Endothelial cell of umbilical vein (primary cell): ENCODE measurements at regions not wholly inside any gene's neighbourhood (a gene's known extent, or its start where the extent isn't known, plus 50 kb on each side); places are given as distances from the start of the nearest gene placed in this dataset.

Experiments used
- BruUV-seq: library from RNA; stranded (reverse); fragments of 400-500 nt; replicated peaks from 2 replicates; lab custom pipeline; 2021; lab: Mats Ljungman, UMichigan
- CTCF ChIA-PET: fragments of 300-600, 350-600 bp; sonication (Branson Sonifier 250); formaldehyde crosslinking; loops from one replicate; lab custom pipeline; 2021; ENCODE audit warnings: antibody characterized with exemption, inconsistent platforms; lab: Charles Lee
- POLR2A ChIA-PET: fragments of 300-600, 350-600 bp; sonication (Branson Sonifier 250); formaldehyde crosslinking; loops from one replicate; lab custom pipeline; 2021; ENCODE audit warnings: antibody characterized with exemption, inconsistent platforms; lab: Charles Lee
- DNase-seq: peaks from one replicate; pipeline ENCODE4 v3.0.0-alpha.2; 2011; ENCODE audit warnings: low read depth, low spot score
- FAIRE-seq: peaks from 2 replicates; lab custom pipeline; 2011; peaks lifted over from hg19 to GRCh38; lab: Jason Lieb, UNC
- H2AFZ ChIP-seq: 2 replicates; pipeline ENCODE4 v1.6.0; 2012; ENCODE audit warnings: low read depth, low read length, control low read depth, inconsistent platforms
- H3K27ac ChIP-seq: 2 replicates; pipeline ENCODE4 v1.5.1; 2011; ENCODE audit warnings: low read depth, mild to moderate bottlenecking, control low read depth, low read length, moderate library complexity; ENCODE audit not compliant: insufficient read depth
- H3K27me3 ChIP-seq, 2 experiments: 2 replicates each; pipeline versions ENCODE4 v1.6.0 to v1.6.1; 2011; ENCODE audit warnings: low read length in 2 of 2, mixed read lengths in 1 of 2; ENCODE audit not compliant: control insufficient read depth in 2 of 2, insufficient read depth in 2 of 2
- H3K36me3 ChIP-seq, 2 experiments: 2 replicates in 1 of 2; 3 replicates in 1 of 2; pipeline ENCODE4 v1.5.1; 2011; ENCODE audit warnings: low read length in 2 of 2, mild to moderate bottlenecking in 1 of 2, moderate library complexity in 1 of 2; ENCODE audit not compliant: control insufficient read depth in 2 of 2, insufficient read depth in 2 of 2; ENCODE audit errors: extremely low read depth in 1 of 2
- H3K4me1 ChIP-seq: 3 replicates; pipeline ENCODE4 v1.5.1; 2011; ENCODE audit warnings: mild to moderate bottlenecking, low read length; ENCODE audit not compliant: control insufficient read depth, insufficient read depth; ENCODE audit errors: extremely low read depth
- H3K4me2 ChIP-seq: 2 replicates; pipeline ENCODE4 v1.6.1; 2011; ENCODE audit warnings: low read length, control low read depth, mixed read lengths; ENCODE audit not compliant: insufficient read depth
- H3K4me3 ChIP-seq, 3 experiments: fragments of 200-600 bp in 1 of 3; sonication (generic), shearing (Covaris generic) in 1 of 3; replicated peaks in 1 of 3; 2 replicates each; pipeline ENCODE4 v1.5.1; 2011 to 2016; ENCODE audit warnings: control low read depth in 3 of 3, low read length in 3 of 3, mild to moderate bottlenecking in 2 of 3, inconsistent platforms in 1 of 3, low read depth in 1 of 3, moderate library complexity in 1 of 3; ENCODE audit not compliant: insufficient read depth in 1 of 3
- H3K79me2 ChIP-seq: 2 replicates; pipeline ENCODE4 v1.6.0; 2012; ENCODE audit warnings: low read length, inconsistent platforms; ENCODE audit not compliant: control insufficient read depth, insufficient read depth
- H3K9ac ChIP-seq: replicated peaks from 2 replicates; pipeline ENCODE3; 2011; ENCODE audit warnings: low read length, control low read depth; ENCODE audit not compliant: insufficient read depth; ENCODE audit errors: extremely low read depth
- H3K9me1 ChIP-seq: replicated peaks from 3 replicates; pipeline ENCODE4 v1.6.0; 2011; ENCODE audit warnings: mild to moderate bottlenecking, low read length; ENCODE audit not compliant: control insufficient read depth, insufficient read depth; ENCODE audit errors: extremely low read depth
- H3K9me3 ChIP-seq: replicated peaks from 2 replicates; pipeline ENCODE4 v1.5.1; 2012; ENCODE audit warnings: low read length, inconsistent platforms; ENCODE audit not compliant: control insufficient read depth, insufficient read depth
- H4K20me1 ChIP-seq: replicated peaks from 2 replicates; pipeline ENCODE3; 2011; ENCODE audit warnings: mild to moderate bottlenecking, low read length; ENCODE audit not compliant: control insufficient read depth, insufficient read depth; ENCODE audit errors: extremely low read depth
- EZH2 ChIP-seq: IDR thresholded peaks from 2 replicates; pipeline ENCODE4 v1.6.1; 2012; ENCODE audit warnings: borderline replicate concordance, low read depth, mild to moderate bottlenecking, moderate library complexity, low read length, inconsistent platforms; ENCODE audit not compliant: severe bottlenecking
- FOS ChIP-seq: IDR thresholded peaks from 2 replicates; pipeline ENCODE4 v1.6.1; 2011; ENCODE audit warnings: mild to moderate bottlenecking, low read length, moderate library complexity, borderline replicate concordance; ENCODE audit not compliant: insufficient read depth
- GATA2 ChIP-seq: IDR thresholded peaks from 2 replicates; pipeline ENCODE4 v1.7.0; 2011; ENCODE audit warnings: low read depth, mild to moderate bottlenecking, moderate library complexity, mixed read lengths, low read length; ENCODE audit not compliant: insufficient read length, insufficient read depth
- JUN ChIP-seq: IDR thresholded peaks from 2 replicates; pipeline ENCODE4 v1.6.1; 2011; ENCODE audit warnings: borderline replicate concordance, low read depth; ENCODE audit not compliant: insufficient read length, insufficient read depth
- MYC ChIP-seq: IDR thresholded peaks from one replicate; pipeline ENCODE4 v1.6.1; 2011; ENCODE audit warnings: mild to moderate bottlenecking, low read depth, low read length
- POLR2A ChIP-seq: IDR thresholded peaks from 2 replicates; pipeline ENCODE4 v1.6.1; 2012; ENCODE audit warnings: low read depth, mild to moderate bottlenecking, control low read depth, low read length
- POLR2AphosphoS5 ChIP-seq: IDR thresholded peaks from 2 replicates; pipeline ENCODE4 v1.6.1; 2012; ENCODE audit warnings: low read depth, mild to moderate bottlenecking, control low read depth, low read length, moderate library complexity; ENCODE audit not compliant: insufficient read depth
- dilution Hi-C: fragments of 300-500 bp; cut with MboI; formaldehyde crosslinking; loops from one replicate; pipeline ENCODE4 v1.15.0; 2019; ENCODE audit warnings: low sequenced_read_pairs; ENCODE audit not compliant: extremely low pct_ligation_motif_present
- intact Hi-C: fragments of 100-400 bp; cut with micrococcal nuclease; formaldehyde crosslinking; loops from one replicate; pipeline ENCODE4 v1.10.0; 2022
- TF ChIP-seq, protein P1 (sequence below): IDR thresholded peaks from 2 replicates; pipeline ENCODE4 v1.6.1; 2011; ENCODE audit not compliant: insufficient read depth, insufficient read length
- TF ChIP-seq, protein P2 (sequence below), 2 donors: IDR thresholded peaks; 1 replicate in 1 of 2; 2 replicates in 1 of 2; pipeline ENCODE4 v1.5.1; 2011; ENCODE audit warnings: low read length in 2 of 2, mild to moderate bottlenecking in 2 of 2, moderate library complexity in 2 of 2, control low read depth in 1 of 2, inconsistent platforms in 1 of 2, low read depth in 1 of 2; ENCODE audit not compliant: insufficient read depth in 1 of 2; ENCODE audit errors: extremely low read depth in 1 of 2

- Histone ChIP-seq H3K79me2 (no peaks in the 10 kb centered on the region), H2AFZ (no peak overlapping the region), H3K36me3 (no peaks in the 10 kb centered on the region), H3K4me3 (no peak overlapping the region), H3K9me1 (no peaks in the 10 kb centered on the region), H3K27me3 (peaks cover 0 to 2% of the 10 kb centered on the region in 2 experiments), H3K9ac (no peak overlapping the region), H3K27ac (no peak overlapping the region), H4K20me1 (no peaks in the 10 kb centered on the region), H3K4me1 (no peaks in the 10 kb centered on the region), H3K4me2 (no peak overlapping the region), H3K9me3 (no peaks in the 10 kb centered on the region)
- dilution Hi-C loops, result no loop called here
- BruUV-seq, result no TSS peak
- intact Hi-C loops, result no loop called here
- no peak for FAIRE-seq
- ChIA-PET POLR2A (no interaction called here), CTCF (interaction anchor here (0.6 to 1.5 kb wide), 3 partner anchors 9 to 11 kb away, joined by 3 to 5 read pairs (median 3); no protein-coding TSS in a partner anchor)
- DNase-seq, result no peak
- TF ChIP-seq MYC (no peak), EZH2 (no peak), POLR2AphosphoS5 (no peak)
Measured at GRCh38 chr2:181309586-181309985, 147.6 kb upstream of the ITGA4 start.

GRCh38 chr2:181310967-181311366 is 146.2 kb upstream of the ITGA4 start:
- no peaks in the 10 kb centered on the region for H3K36me3 ChIP-seq
- H3K27me3 ChIP-seq, result peaks cover 0 to 2% of the 10 kb centered on the region in 2 experiments
- no peaks in the 10 kb centered on the region for H3K79me2 ChIP-seq
- intact Hi-C loops, result no loop called here
- H3K4me1 ChIP-seq, result no peaks in the 10 kb centered on the region
- TF ChIP-seq GATA2 (no peak), JUN (no peak), MYC (no peak), POLR2A (no peak), POLR2AphosphoS5 (no peak), FOS (no peak)
- TF ChIP-seq, protein P1, sequence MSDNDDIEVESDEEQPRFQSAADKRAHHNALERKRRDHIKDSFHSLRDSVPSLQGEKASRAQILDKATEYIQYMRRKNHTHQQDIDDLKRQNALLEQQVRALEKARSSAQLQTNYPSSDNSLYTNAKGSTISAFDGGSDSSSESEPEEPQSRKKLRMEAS, result no peak
- TF ChIP-seq, protein P2, sequence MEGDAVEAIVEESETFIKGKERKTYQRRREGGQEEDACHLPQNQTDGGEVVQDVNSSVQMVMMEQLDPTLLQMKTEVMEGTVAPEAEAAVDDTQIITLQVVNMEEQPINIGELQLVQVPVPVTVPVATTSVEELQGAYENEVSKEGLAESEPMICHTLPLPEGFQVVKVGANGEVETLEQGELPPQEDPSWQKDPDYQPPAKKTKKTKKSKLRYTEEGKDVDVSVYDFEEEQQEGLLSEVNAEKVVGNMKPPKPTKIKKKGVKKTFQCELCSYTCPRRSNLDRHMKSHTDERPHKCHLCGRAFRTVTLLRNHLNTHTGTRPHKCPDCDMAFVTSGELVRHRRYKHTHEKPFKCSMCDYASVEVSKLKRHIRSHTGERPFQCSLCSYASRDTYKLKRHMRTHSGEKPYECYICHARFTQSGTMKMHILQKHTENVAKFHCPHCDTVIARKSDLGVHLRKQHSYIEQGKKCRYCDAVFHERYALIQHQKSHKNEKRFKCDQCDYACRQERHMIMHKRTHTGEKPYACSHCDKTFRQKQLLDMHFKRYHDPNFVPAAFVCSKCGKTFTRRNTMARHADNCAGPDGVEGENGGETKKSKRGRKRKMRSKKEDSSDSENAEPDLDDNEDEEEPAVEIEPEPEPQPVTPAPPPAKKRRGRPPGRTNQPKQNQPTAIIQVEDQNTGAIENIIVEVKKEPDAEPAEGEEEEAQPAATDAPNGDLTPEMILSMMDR (IDR thresholded peaks at IDR 0.05; ENCODE audit: extremely low read depth in 1 of 2, insufficient read depth in 1 of 2, low read depth in 1 of 2, low read length in 2 of 2), result no peak
- no peak overlapping the region for H3K4me3 ChIP-seq
- DNase-seq (no peak), FAIRE-seq (no peak)
- no peak overlapping the region for H3K27ac ChIP-seq
- no peak overlapping the region for H3K4me2 ChIP-seq
- no peak overlapping the region for H2AFZ ChIP-seq
- no TSS peak for BruUV-seq
- H4K20me1 ChIP-seq, result no peaks in the 10 kb centered on the region
- ChIA-PET POLR2A (no interaction called here), CTCF (interaction anchor here (0.5 to 1.4 kb wide), 3 partner anchors 9 to 108 kb away, joined by 3 to 5 read pairs (median 3); no protein-coding TSS in a partner anchor)
- H3K9ac ChIP-seq, result no peak overlapping the region
- dilution Hi-C loops, result no loop called here
- no peaks in the 10 kb centered on the region for H3K9me3 ChIP-seq
- H3K9me1 ChIP-seq, result no peaks in the 10 kb centered on the region
